ENCODE measurements at regions not wholly inside any gene's neighbourhood (a gene's known extent, or its start where the extent isn't known, plus 50 kb on each side); places are given as distances from the start of the nearest gene placed in this dataset.

- DNase-seq: no peak
These were observed 203.3 kb upstream of the LRFN5 start for GRCh38 chr14:41403360-41403759.

GRCh38 chr14:41397926-41398325, 208.8 kb upstream of the LRFN5 start:
- DNase-seq: no peak

GRCh38 chr14:41393512-41393911, 213.2 kb upstream of the LRFN5 start:
- DNase-seq: no peak

GRCh38 chr14:41392226-41392625, 214.4 kb upstream of the LRFN5 start:
- no peak for DNase-seq

- no peak for DNase-seq
These were observed 217.3 kb upstream of the LRFN5 start for GRCh38 chr14:41389355-41389754.

GRCh38 chr14:41385797-41386196, 220.9 kb upstream of the LRFN5 start:
- DNase-seq: no peak

- no peak for DNase-seq
These were observed 226.7 kb upstream of the LRFN5 start for GRCh38 chr14:41380017-41380416.

GRCh38 chr14:41378526-41378925, 228.2 kb upstream of the LRFN5 start:
- no peak for DNase-seq

- no peak for DNase-seq
These were observed 228.7 kb upstream of the LRFN5 start for GRCh38 chr14:41377932-41378331.

GRCh38 chr14:41374092-41374491, 232.6 kb upstream of the LRFN5 start:
- DNase-seq: no peak

GRCh38 chr14:41362139-41362538, 244.5 kb upstream of the LRFN5 start:
- DNase-seq: no peak

GRCh38 chr14:41360126-41360525, 246.6 kb upstream of the LRFN5 start:
- DNase-seq: no peak

- DNase-seq: no peak
These were observed 250.8 kb upstream of the LRFN5 start for GRCh38 chr14:41355866-41356265.

- DNase-seq: no peak
These were observed 256.2 kb upstream of the LRFN5 start for GRCh38 chr14:41350476-41350875.

GRCh38 chr14:41349289-41349910, 257.3 kb upstream of the LRFN5 start:
- no peak for DNase-seq

GRCh38 chr14:41343857-41344256, 262.8 kb upstream of the LRFN5 start:
- DNase-seq: no peak

GRCh38 chr14:41313196-41313595, 293.5 kb upstream of the LRFN5 start:
- DNase-seq: no peak

GRCh38 chr14:41303506-41303905, 303.2 kb upstream of the LRFN5 start:
- no peak for DNase-seq

GRCh38 chr14:41302776-41303175, 303.9 kb upstream of the LRFN5 start:
- no peak for DNase-seq

GRCh38 chr14:41299924-41300323, 306.8 kb upstream of the LRFN5 start:
- DNase-seq: no peak

GRCh38 chr14:41298328-41298690, 308.4 kb upstream of the LRFN5 start:
- no peak for DNase-seq

- no peak for DNase-seq
These were observed 308.9 kb upstream of the LRFN5 start for GRCh38 chr14:41297576-41298327.

GRCh38 chr14:41295734-41296133, 310.9 kb upstream of the LRFN5 start:
- DNase-seq: no peak

- no peak for DNase-seq
These were observed 317.7 kb upstream of the LRFN5 start for GRCh38 chr14:41289025-41289424.

- DNase-seq: no peak
These were observed 321.4 kb upstream of the LRFN5 start for GRCh38 chr14:41285186-41285748.
